ENCODE measurements at regions not wholly inside any gene's neighbourhood (a gene's known extent, or its start where the extent isn't known, plus 50 kb on each side); places are given as distances from the start of the nearest gene placed in this dataset.

- TF ChIP-seq CTCF (conservative IDR thresholded peaks at IDR 0.05): no peak
- no peak for TF ChIP-seq ZFX (IDR thresholded peaks at IDR 0.05)
Measured at GRCh38 chr5:38710627-38711026, 135.2 kb upstream of the OSMR start.
